IMR-90 (cell line): ENCODE measurements at regions not wholly inside any gene's neighbourhood (a gene's known extent, or its start where the extent isn't known, plus 50 kb on each side); places are given as distances from the start of the nearest gene placed in this dataset.

Experiments used
- ATAC-seq: fragments of 200-7000 bp; cut with Tn5 transposase; 2 replicates; pipeline ENCODE4 v1.9.1; 2020; ENCODE audit warnings: low read depth, mild to moderate bottlenecking, moderate library complexity
- BruUV-seq: library from RNA; stranded (reverse); fragments of 400-500 nt; replicated peaks from 2 replicates; lab custom pipeline; 2021; lab: Mats Ljungman, UMichigan
- CTCF ChIA-PET: fragments of 300-600 bp; formaldehyde crosslinking; extraction: SDS; loops from one replicate; lab custom pipeline; 2021; ENCODE audit warnings: antibody characterized with exemption; lab: Yijun Ruan, JAX
- POLR2A ChIA-PET: fragments of 300-600 bp; sonication (Branson Sonifier 250); formaldehyde crosslinking; loops from one replicate; lab custom pipeline; 2022; ENCODE audit warnings: antibody characterized with exemption; ENCODE audit not compliant: unreplicated experiment; lab: Charles Lee
- DNase-seq: peaks from one replicate; pipeline ENCODE4 v3.0.0; 2013
- H2AFZ ChIP-seq: replicated peaks from 2 replicates; pipeline ENCODE3; 2013; ENCODE audit warnings: low read length, mild to moderate bottlenecking; ENCODE audit not compliant: poor library complexity
- H2AK5ac ChIP-seq: 2 replicates; pipeline ENCODE4 v1.6.1; 2013; ENCODE audit warnings: low read depth, low read length, inconsistent platforms
- H2AK9ac ChIP-seq: replicated peaks from 2 replicates; pipeline ENCODE3; 2013; ENCODE audit warnings: mild to moderate bottlenecking, low read depth, low read length, moderate library complexity; ENCODE audit not compliant: poor library complexity
- H2BK120ac ChIP-seq: 2 replicates; pipeline ENCODE4 v1.6.1; 2013; ENCODE audit warnings: low read depth, low read length, inconsistent platforms
- H2BK15ac ChIP-seq: 3 replicates; pipeline ENCODE4 v1.6.1; 2013; ENCODE audit warnings: low read depth, low read length, inconsistent platforms
- H2BK20ac ChIP-seq: 2 replicates; pipeline ENCODE4 v1.6.1; 2013; ENCODE audit warnings: low read depth, mild to moderate bottlenecking, inconsistent platforms, low read length, moderate library complexity
- H2BK5ac ChIP-seq: 2 replicates; pipeline ENCODE4 v1.6.1; 2013; ENCODE audit warnings: mild to moderate bottlenecking, low read depth, low read length, inconsistent platforms; ENCODE audit not compliant: poor library complexity, severe bottlenecking
- H3K14ac ChIP-seq: replicated peaks from 2 replicates; pipeline ENCODE4 v1.6.1; 2013; ENCODE audit warnings: low read depth, low read length, inconsistent platforms
- H3K18ac ChIP-seq: 2 replicates; pipeline ENCODE4 v1.6.1; 2013; ENCODE audit warnings: low read depth, low read length, control low read depth
- H3K23ac ChIP-seq: 2 replicates; pipeline ENCODE4 v1.6.1; 2013; ENCODE audit warnings: low read depth, low read length, inconsistent platforms
- H3K27ac ChIP-seq: 2 replicates; pipeline ENCODE4 v1.5.1; 2013; ENCODE audit warnings: mild to moderate bottlenecking, control low read depth, low read length; ENCODE audit not compliant: insufficient read depth
- H3K27me3 ChIP-seq: 2 replicates; pipeline ENCODE4 v1.6.1; 2013; ENCODE audit warnings: low read length; ENCODE audit not compliant: control insufficient read depth, insufficient read depth
- H3K36me3 ChIP-seq: 2 replicates; pipeline ENCODE4 v1.6.1; 2013; ENCODE audit warnings: low read length, mixed read lengths; ENCODE audit not compliant: control insufficient read depth, insufficient read depth
- H3K4ac ChIP-seq: 2 replicates; pipeline ENCODE4 v1.6.1; 2013; ENCODE audit warnings: low read depth, low read length, inconsistent platforms
- H3K4me1 ChIP-seq: 2 replicates; pipeline ENCODE4 v1.6.1; 2013; ENCODE audit warnings: low read length, mixed read lengths; ENCODE audit not compliant: control insufficient read depth, insufficient read depth
- H3K4me2 ChIP-seq: 2 replicates; pipeline ENCODE4 v1.6.1; 2013; ENCODE audit warnings: low read depth, mild to moderate bottlenecking, control low read depth, low read length, moderate library complexity
- H3K4me3 ChIP-seq: 2 replicates; pipeline ENCODE4 v1.5.1; 2013; ENCODE audit warnings: low read depth, mild to moderate bottlenecking, control low read depth, low read length, moderate library complexity; ENCODE audit not compliant: insufficient read depth
- H3K56ac ChIP-seq: 2 replicates; pipeline ENCODE4 v1.6.1; 2013; ENCODE audit warnings: low read length, inconsistent platforms; ENCODE audit not compliant: insufficient read depth; ENCODE audit errors: extremely low read depth
- H3K79me1 ChIP-seq, 2 experiments: 2 replicates each; pipeline ENCODE4 v1.6.1; 2013; ENCODE audit warnings: low read length in 2 of 2, inconsistent platforms in 1 of 2, low read depth in 1 of 2
- H3K9ac ChIP-seq: 2 replicates; pipeline ENCODE4 v1.6.1; 2013; ENCODE audit warnings: low read depth, low read length, control low read depth
- H3K9me1 ChIP-seq: 2 replicates; pipeline ENCODE4 v1.6.1; 2013; ENCODE audit warnings: low read length, inconsistent platforms; ENCODE audit not compliant: insufficient read depth
- H3K9me3 ChIP-seq: 2 replicates; pipeline ENCODE4 v1.6.1; 2013; ENCODE audit warnings: low read length; ENCODE audit not compliant: control insufficient read depth, insufficient read depth
- H4K20me1 ChIP-seq: 2 replicates; pipeline ENCODE4 v1.6.1; 2013; ENCODE audit warnings: low read length, inconsistent platforms; ENCODE audit not compliant: insufficient read depth
- H4K5ac ChIP-seq: 2 replicates; pipeline ENCODE4 v1.6.1; 2013; ENCODE audit warnings: mild to moderate bottlenecking, low read depth, low read length, control low read depth
- H4K8ac ChIP-seq, 2 experiments: 2 replicates each; pipeline ENCODE4 v1.6.1; 2013; ENCODE audit warnings: low read depth in 2 of 2, low read length in 2 of 2, control low read depth in 1 of 2, inconsistent platforms in 1 of 2
- H4K91ac ChIP-seq: 2 replicates; pipeline ENCODE4 v1.6.1; 2013; ENCODE audit warnings: low read depth, low read length, inconsistent platforms; ENCODE audit not compliant: insufficient read depth
- CEBPB ChIP-seq: IDR thresholded peaks from 2 replicates; pipeline ENCODE4 v1.6.1; 2012; ENCODE audit warnings: low read depth, low read length, improper control_type of control experiment
- CHD1 ChIP-seq: IDR thresholded peaks from 2 replicates; pipeline ENCODE4 v1.6.1; 2012; ENCODE audit warnings: low read depth, low read length, improper control_type of control experiment
- FOS ChIP-seq: fragments of 150-350 bp; IDR thresholded peaks from 2 replicates; pipeline ENCODE4 v1.6.1; 2016; ENCODE audit warnings: low read depth, low read length
- MAZ ChIP-seq: IDR thresholded peaks from 2 replicates; pipeline ENCODE4 v1.6.1; 2012; ENCODE audit warnings: low read depth, mild to moderate bottlenecking, low read length, improper control_type of control experiment, moderate library complexity, borderline replicate concordance
- MXI1 ChIP-seq: IDR thresholded peaks from 2 replicates; pipeline ENCODE4 v1.6.1; 2012; ENCODE audit warnings: low read depth, mild to moderate bottlenecking, low read length, moderate library complexity, borderline replicate concordance
- NFE2L2 ChIP-seq: fragments of 150-350 bp; IDR thresholded peaks from 2 replicates; pipeline ENCODE4 v1.6.1; 2016; ENCODE audit warnings: low read depth, mild to moderate bottlenecking, low read length
- POLR2A ChIP-seq: IDR thresholded peaks from 2 replicates; pipeline ENCODE4 v1.6.1; 2012; ENCODE audit warnings: mild to moderate bottlenecking, low read depth, low read length
- RAD21 ChIP-seq: IDR thresholded peaks from 2 replicates; pipeline ENCODE4 v1.6.1; 2012; ENCODE audit warnings: low read length, improper control_type of control experiment
- RFX5 ChIP-seq: IDR thresholded peaks from 2 replicates; pipeline ENCODE4 v1.8.0; 2012; ENCODE audit warnings: low read depth, mild to moderate bottlenecking, low read length, moderate library complexity
- SMC3 ChIP-seq: fragments of 150-350 bp; IDR thresholded peaks from 2 replicates; pipeline ENCODE4 v1.6.1; 2016; ENCODE audit warnings: low read depth, mild to moderate bottlenecking, antibody characterized with exemption, low read length, moderate library complexity
- WGBS, 2 experiments: methylation state at CpG; one replicate each; pipeline versions ENCODE4 v1.1.5 to v1.1.7; 2013; ENCODE audit warnings: missing lambda C conversion rate in 2 of 2; ENCODE audit not compliant: insufficient read length in 1 of 2; ENCODE audit errors: extremely low coverage in 2 of 2; 5-methylcytosine and 5-hydroxymethylcytosine counted together
- dilution Hi-C: fragments of 300-500 bp; cut with HindIII; formaldehyde crosslinking; loops from one replicate; pipeline ENCODE4 v1.14.3; 2018; ENCODE audit warnings: low sequenced_read_pairs; ENCODE audit not compliant: unreplicated experiment
- in situ Hi-C: fragments of 300-500 bp; cut with MboI; formaldehyde crosslinking; loops from 3 replicates; pipeline ENCODE4 v1.14.3; 2019; ENCODE audit warnings: low sequenced_read_pairs, inconsistent platforms, mixed read lengths
- intact Hi-C: fragments of 100-400 bp; cut with micrococcal nuclease; formaldehyde crosslinking; loops from 2 replicates; pipeline ENCODE4 v1.10.0; 2022
- TF ChIP-seq, protein P1 (sequence below): fragments of 150-350 bp; IDR thresholded peaks from 2 replicates; pipeline ENCODE4 v1.6.1; 2017; ENCODE audit warnings: mild to moderate bottlenecking, antibody characterized with exemption, low read length, low read depth
- TF ChIP-seq, protein P2 (sequence below): conservative IDR thresholded peaks from 2 replicates; pipeline ENCODE4 v1.5.1; 2012; ENCODE audit warnings: mild to moderate bottlenecking, low read depth, low read length, improper control_type of control experiment
- TF ChIP-seq, protein P3 (sequence below): fragments of 150-350 bp; IDR thresholded peaks from 2 replicates; pipeline ENCODE4 v1.6.1; 2016; ENCODE audit warnings: low read depth, mild to moderate bottlenecking, low read length, moderate library complexity, borderline replicate concordance

DNA sequence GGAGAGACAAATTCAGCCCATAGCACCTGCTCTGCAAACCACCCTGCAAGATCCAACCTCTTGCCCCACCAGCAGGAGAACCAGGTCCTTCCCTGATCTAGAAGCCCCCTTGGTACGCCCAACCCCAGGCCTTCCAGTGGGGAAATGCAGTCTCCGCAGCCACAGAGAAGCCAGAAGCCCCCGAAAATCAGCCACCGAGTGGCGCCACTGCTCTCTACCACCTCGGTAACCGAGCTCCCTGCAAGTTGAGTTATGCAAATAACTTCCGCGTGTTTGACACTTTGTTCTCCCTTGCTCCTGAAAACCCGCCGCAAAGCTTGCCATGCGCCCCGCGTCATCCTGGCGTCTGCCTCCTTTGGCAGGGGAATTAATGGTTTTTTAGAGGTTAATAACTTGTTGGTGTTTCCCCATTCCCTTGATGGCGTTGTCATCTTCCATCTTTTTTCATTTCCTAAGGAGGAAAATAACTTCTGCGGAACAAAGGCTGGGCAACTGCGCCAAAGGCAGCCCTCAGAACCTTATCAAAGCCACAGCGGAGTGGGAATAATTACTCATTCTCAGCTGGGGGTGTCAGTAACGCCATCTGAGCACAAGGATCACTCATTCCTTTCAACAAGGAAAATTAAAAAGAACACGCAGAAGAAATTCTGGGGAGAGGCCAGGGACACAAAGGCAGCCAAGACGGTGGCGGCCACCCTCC is 60.4 kb downstream of the FZD10 start:
- no peak for TF ChIP-seq RAD21
- no peak for TF ChIP-seq MXI1
- no peak for TF ChIP-seq NFE2L2
- no peak for TF ChIP-seq CHD1
- TF ChIP-seq POLR2A, result no peak
- TF ChIP-seq, protein P1, sequence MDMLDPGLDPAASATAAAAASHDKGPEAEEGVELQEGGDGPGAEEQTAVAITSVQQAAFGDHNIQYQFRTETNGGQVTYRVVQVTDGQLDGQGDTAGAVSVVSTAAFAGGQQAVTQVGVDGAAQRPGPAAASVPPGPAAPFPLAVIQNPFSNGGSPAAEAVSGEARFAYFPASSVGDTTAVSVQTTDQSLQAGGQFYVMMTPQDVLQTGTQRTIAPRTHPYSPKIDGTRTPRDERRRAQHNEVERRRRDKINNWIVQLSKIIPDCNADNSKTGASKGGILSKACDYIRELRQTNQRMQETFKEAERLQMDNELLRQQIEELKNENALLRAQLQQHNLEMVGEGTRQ, result no peak
- no peak for TF ChIP-seq CEBPB
- no peak for TF ChIP-seq FOS
- TF ChIP-seq, protein P2, sequence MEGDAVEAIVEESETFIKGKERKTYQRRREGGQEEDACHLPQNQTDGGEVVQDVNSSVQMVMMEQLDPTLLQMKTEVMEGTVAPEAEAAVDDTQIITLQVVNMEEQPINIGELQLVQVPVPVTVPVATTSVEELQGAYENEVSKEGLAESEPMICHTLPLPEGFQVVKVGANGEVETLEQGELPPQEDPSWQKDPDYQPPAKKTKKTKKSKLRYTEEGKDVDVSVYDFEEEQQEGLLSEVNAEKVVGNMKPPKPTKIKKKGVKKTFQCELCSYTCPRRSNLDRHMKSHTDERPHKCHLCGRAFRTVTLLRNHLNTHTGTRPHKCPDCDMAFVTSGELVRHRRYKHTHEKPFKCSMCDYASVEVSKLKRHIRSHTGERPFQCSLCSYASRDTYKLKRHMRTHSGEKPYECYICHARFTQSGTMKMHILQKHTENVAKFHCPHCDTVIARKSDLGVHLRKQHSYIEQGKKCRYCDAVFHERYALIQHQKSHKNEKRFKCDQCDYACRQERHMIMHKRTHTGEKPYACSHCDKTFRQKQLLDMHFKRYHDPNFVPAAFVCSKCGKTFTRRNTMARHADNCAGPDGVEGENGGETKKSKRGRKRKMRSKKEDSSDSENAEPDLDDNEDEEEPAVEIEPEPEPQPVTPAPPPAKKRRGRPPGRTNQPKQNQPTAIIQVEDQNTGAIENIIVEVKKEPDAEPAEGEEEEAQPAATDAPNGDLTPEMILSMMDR, result no peak
- TF ChIP-seq RFX5, result no peak
- TF ChIP-seq MAZ, result no peak
- TF ChIP-seq SMC3, result no peak
- TF ChIP-seq, protein P3, sequence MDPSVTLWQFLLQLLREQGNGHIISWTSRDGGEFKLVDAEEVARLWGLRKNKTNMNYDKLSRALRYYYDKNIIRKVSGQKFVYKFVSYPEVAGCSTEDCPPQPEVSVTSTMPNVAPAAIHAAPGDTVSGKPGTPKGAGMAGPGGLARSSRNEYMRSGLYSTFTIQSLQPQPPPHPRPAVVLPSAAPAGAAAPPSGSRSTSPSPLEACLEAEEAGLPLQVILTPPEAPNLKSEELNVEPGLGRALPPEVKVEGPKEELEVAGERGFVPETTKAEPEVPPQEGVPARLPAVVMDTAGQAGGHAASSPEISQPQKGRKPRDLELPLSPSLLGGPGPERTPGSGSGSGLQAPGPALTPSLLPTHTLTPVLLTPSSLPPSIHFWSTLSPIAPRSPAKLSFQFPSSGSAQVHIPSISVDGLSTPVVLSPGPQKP, result no peak
- Histone ChIP-seq H3K9me1 (no peaks in the 10 kb centered on the region), H2BK5ac (no peak overlapping the region), H4K91ac (no peak overlapping the region), H2BK20ac (no peak overlapping the region), H3K4me2 (no peak overlapping the region), H2BK15ac (no peak overlapping the region), H3K56ac (no peak overlapping the region), H3K4me1 (no peaks in the 10 kb centered on the region), H3K23ac (no peak overlapping the region), H3K18ac (no peak overlapping the region), H3K9me3 (peaks cover 41% of the 10 kb centered on the region), H3K36me3 (no peaks in the 10 kb centered on the region), H3K79me1 (no peaks in the 10 kb centered on the region), H2AK5ac (no peak overlapping the region), H3K4ac (no peak overlapping the region), H3K4me3 (no peak overlapping the region), H4K8ac (no peak overlapping the region), H4K5ac (no peak overlapping the region), H4K20me1 (no peaks in the 10 kb centered on the region), H2BK120ac (no peak overlapping the region), H3K27ac (no peak overlapping the region), H2AFZ (no peak overlapping the region), H3K9ac (no peak overlapping the region), H3K27me3 (no peaks in the 10 kb centered on the region), H2AK9ac (no peak overlapping the region), H3K14ac (no peak overlapping the region)
- ATAC-seq (no peak), DNase-seq (no peak)
- dilution Hi-C loops, result no loop called here
- 0% methylated on average over 1 of the region's 23 CpGs; no CpG with 5 or more reads in 1 of the 2 experiments for WGBS, 2 experiments
- BruUV-seq, result no TSS peak
- intact Hi-C loops, result no loop called here
- CTCF ChIA-PET, result no interaction called here
- in situ Hi-C loops, result no loop called here
- POLR2A ChIA-PET, result no interaction called here
